Mesenchymal stem cell (in vitro differentiated cells and primary cell): ENCODE measurements at regions not wholly inside any gene's neighbourhood (a gene's known extent, or its start where the extent isn't known, plus 50 kb on each side); places are given as distances from the start of the nearest gene placed in this dataset.
"Not testable (repeated sequence)": the region's sequence is repeated elsewhere in the genome, so short reads cannot be mapped to it uniquely, and the experiment has no call there.

Source experiments
- DNase-seq: peaks from one replicate; pipeline ENCODE4 v3.0.0-alpha.2; 2013
- H2AFZ ChIP-seq: one replicate; pipeline ENCODE4 v1.6.1; 2013; ENCODE audit warnings: low read depth, mild to moderate bottlenecking, control low read depth, inconsistent platforms, low read length, moderate library complexity
- H2AK5ac ChIP-seq: 2 replicates; pipeline ENCODE4 v1.6.1; 2013; ENCODE audit warnings: low read length, moderate library complexity, mild to moderate bottlenecking, inconsistent platforms; ENCODE audit not compliant: severe bottlenecking
- H2BK120ac ChIP-seq: one replicate; pipeline ENCODE4 v1.6.1; 2013; ENCODE audit warnings: low read depth, mild to moderate bottlenecking, inconsistent platforms, low read length, moderate library complexity
- H2BK12ac ChIP-seq, 2 experiments: one replicate each; pipeline ENCODE4 v1.6.1; 2013; ENCODE audit warnings: inconsistent platforms in 2 of 2, low read length in 2 of 2, mild to moderate bottlenecking in 2 of 2, moderate library complexity in 2 of 2, control low read depth in 1 of 2
- H2BK15ac ChIP-seq: one replicate; pipeline ENCODE4 v1.6.1; 2013; ENCODE audit warnings: mild to moderate bottlenecking, low read depth, inconsistent platforms; ENCODE audit not compliant: poor library complexity, severe bottlenecking
- H2BK5ac ChIP-seq: 2 replicates; pipeline ENCODE4 v1.6.1; 2013; ENCODE audit warnings: low read depth, mild to moderate bottlenecking, low read length, control low read depth, inconsistent platforms; ENCODE audit not compliant: poor library complexity, severe bottlenecking
- H3K14ac ChIP-seq, 2 experiments: one replicate each; pipeline ENCODE4 v1.6.1; 2013; ENCODE audit warnings: inconsistent platforms in 2 of 2, low read length in 2 of 2, control low read depth in 1 of 2, mild to moderate bottlenecking in 1 of 2, moderate library complexity in 1 of 2
- H3K18ac ChIP-seq, 2 experiments: one replicate each; pipeline ENCODE4 v1.6.1; 2013; ENCODE audit warnings: inconsistent platforms in 2 of 2, low read length in 2 of 2, control low read depth in 1 of 2, low read depth in 1 of 2, mild to moderate bottlenecking in 1 of 2
- H3K23ac ChIP-seq, 2 experiments: one replicate each; pipeline ENCODE4 v1.6.1; 2013; ENCODE audit warnings: inconsistent platforms in 2 of 2, low read length in 2 of 2, mild to moderate bottlenecking in 2 of 2, moderate library complexity in 2 of 2, control low read depth in 1 of 2
- H3K27ac ChIP-seq: 2 replicates; pipeline ENCODE4 v1.5.1; 2013; ENCODE audit warnings: mild to moderate bottlenecking, moderate library complexity, low read length, control low read depth, inconsistent platforms; ENCODE audit not compliant: poor library complexity, severe bottlenecking
- H3K27me3 ChIP-seq, 2 experiments: 2 replicates each; pipeline versions ENCODE4 v1.6.1 to v1.7.0; 2013; ENCODE audit warnings: low read length in 2 of 2, mild to moderate bottlenecking in 2 of 2, moderate library complexity in 2 of 2, control low read depth in 1 of 2, inconsistent platforms in 1 of 2; ENCODE audit not compliant: control insufficient read depth in 1 of 2, insufficient read depth in 1 of 2
- H3K36me3 ChIP-seq, 2 experiments: 2 replicates each; pipeline versions ENCODE4 v1.6.1 to v1.7.0; 2013; ENCODE audit warnings: low read length in 2 of 2, control low read depth in 1 of 2, inconsistent platforms in 1 of 2, low read depth in 1 of 2, mild to moderate bottlenecking in 1 of 2; ENCODE audit not compliant: insufficient read depth in 2 of 2, control insufficient read depth in 1 of 2
- H3K4ac ChIP-seq, 2 experiments: one replicate each; pipeline ENCODE4 v1.6.1; 2013; ENCODE audit warnings: inconsistent platforms in 2 of 2, low read length in 2 of 2, mild to moderate bottlenecking in 2 of 2, moderate library complexity in 2 of 2, control low read depth in 1 of 2, low read depth in 1 of 2
- H3K4me1 ChIP-seq: 2 replicates; pipeline ENCODE4 v1.6.1; 2013; ENCODE audit warnings: low read depth, low read length, control low read depth; ENCODE audit not compliant: control insufficient read depth, insufficient read depth
- H3K4me2 ChIP-seq: 2 replicates; pipeline ENCODE4 v1.6.1; 2013; ENCODE audit warnings: low read length, mild to moderate bottlenecking, inconsistent platforms; ENCODE audit not compliant: poor library complexity, severe bottlenecking
- H3K4me3 ChIP-seq, 2 experiments: 2 replicates each; pipeline versions ENCODE4 v1.5.1 to v1.7.0; 2013; ENCODE audit warnings: low read length in 2 of 2, mild to moderate bottlenecking in 2 of 2, control low read depth in 1 of 2, low read depth in 1 of 2; ENCODE audit not compliant: insufficient read depth in 1 of 2
- H3K79me1 ChIP-seq: replicated peaks from 2 replicates; pipeline ENCODE4 v1.6.1; 2013; ENCODE audit warnings: mild to moderate bottlenecking, control low read depth, low read length, inconsistent platforms; ENCODE audit not compliant: poor library complexity, severe bottlenecking
- H3K9ac ChIP-seq: 2 replicates; pipeline ENCODE4 v1.7.0; 2013; ENCODE audit warnings: mild to moderate bottlenecking, low read length, moderate library complexity
- H3K9me3 ChIP-seq: 2 replicates; pipeline ENCODE4 v1.7.0; 2013; ENCODE audit warnings: mild to moderate bottlenecking, low read length; ENCODE audit not compliant: control insufficient read depth
- H4K8ac ChIP-seq: one replicate; pipeline ENCODE4 v1.6.1; 2013; ENCODE audit warnings: inconsistent platforms, mild to moderate bottlenecking, low read length, moderate library complexity
- H4K91ac ChIP-seq: one replicate; pipeline ENCODE4 v1.6.1; 2013; ENCODE audit warnings: mild to moderate bottlenecking, low read length, inconsistent platforms
- WGBS: methylation state at CpG from one replicate; pipeline ENCODE4 v1.1.7; 2013; ENCODE audit warnings: mixed read lengths; 5-methylcytosine and 5-hydroxymethylcytosine counted together

DNA sequence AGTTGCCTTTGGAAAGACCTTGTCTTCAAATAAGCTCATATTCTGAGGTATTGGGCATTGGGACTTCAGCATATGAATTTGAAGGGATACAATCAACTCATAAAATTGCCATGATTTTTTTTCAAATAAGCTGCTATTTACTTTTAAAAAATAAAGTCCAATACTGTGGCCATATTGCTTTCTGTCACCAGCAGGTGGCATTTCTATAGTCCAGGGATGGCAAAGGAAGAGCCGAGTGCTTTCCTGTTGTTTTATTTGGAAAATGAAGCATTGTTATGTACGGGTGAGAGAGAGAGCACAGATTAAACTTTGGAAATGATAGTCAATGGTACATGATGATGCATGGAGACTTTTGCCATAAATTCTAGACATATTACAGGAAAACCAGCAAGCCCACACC, 104.1 kb upstream of the DPP6 start:
- Histone ChIP-seq H2AFZ (no peak overlapping the region), H3K4me2 (no peak overlapping the region), H2BK12ac (no peak overlapping the region), H3K14ac (no peak overlapping the region), H3K4ac (no peak overlapping the region), H3K23ac (no peak overlapping the region), H2AK5ac (no peak overlapping the region), H3K36me3 (no peaks in the 10 kb centered on the region), H4K91ac (no peak overlapping the region), H3K9me3 (no peaks in the 10 kb centered on the region), H3K79me1 (no peaks in the 10 kb centered on the region), H2BK15ac (no peak overlapping the region), H4K8ac (no peak overlapping the region), H3K4me1 (no peaks in the 10 kb centered on the region), H2BK120ac (no peak overlapping the region), H3K4me3 (no peak overlapping the region), H3K27me3 (no peaks in the 10 kb centered on the region), H3K18ac (no peak overlapping the region), H2BK5ac (no peak overlapping the region), H3K9ac (no peak overlapping the region), H3K27ac (no peak overlapping the region)
- 14% methylated on average over 1 of the region's 2 CpGs for WGBS
- DNase-seq: no peak

- Histone ChIP-seq H3K9ac (no peak overlapping the region), H4K8ac (no peak overlapping the region), H3K14ac (no peak overlapping the region), H2BK5ac (no peak overlapping the region), H3K4me2 (no peak overlapping the region), H2AK5ac (no peak overlapping the region), H3K4me3 (no peak overlapping the region), H3K23ac (no peak overlapping the region), H3K18ac (no peak overlapping the region), H3K27ac (no peak overlapping the region), H3K4ac (no peak overlapping the region), H2AFZ (no peak overlapping the region), H3K27me3 (no peaks in the 10 kb centered on the region), H3K9me3 (no peaks in the 10 kb centered on the region), H2BK120ac (no peak overlapping the region), H3K79me1 (no peaks in the 10 kb centered on the region), H3K4me1 (no peaks in the 10 kb centered on the region), H2BK15ac (no peak overlapping the region), H2BK12ac (no peak overlapping the region), H4K91ac (no peak overlapping the region), H3K36me3 (no peaks in the 10 kb centered on the region)
- WGBS: 74% methylated on average over 8 of the region's 10 CpGs
- no peak for DNase-seq
Measured at GRCh38 chr7:153951316-153951715, 100.9 kb upstream of the DPP6 start.

DNA sequence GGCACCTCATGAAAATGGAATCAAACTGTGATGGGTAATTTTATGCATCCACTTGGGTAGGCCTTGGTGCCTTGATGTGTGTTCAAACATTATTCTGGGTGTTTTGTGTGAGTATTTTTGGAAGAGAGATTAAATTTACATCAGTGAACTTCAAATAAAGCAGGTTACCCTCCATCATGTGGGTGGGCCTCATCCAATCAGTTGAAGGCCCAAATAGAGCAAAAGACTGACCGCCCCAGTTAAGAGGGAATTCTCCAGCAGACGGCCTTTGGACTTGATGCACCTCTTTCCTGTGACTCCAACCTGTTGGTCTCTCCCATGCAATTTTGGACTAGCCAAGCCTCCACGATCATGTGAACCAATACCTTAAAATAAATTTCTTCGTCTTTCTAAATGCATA, 97.7 kb upstream of the DPP6 start:
- H3K9me3 ChIP-seq: peaks cover 3% of the 10 kb centered on the region
- H3K18ac ChIP-seq: no peak overlapping the region
- H3K23ac ChIP-seq: no peak overlapping the region
- no peak for DNase-seq
- H3K4me1 ChIP-seq: no peaks in the 10 kb centered on the region
- no peaks in the 10 kb centered on the region for H3K27me3 ChIP-seq
- no peak overlapping the region for H3K14ac ChIP-seq
- H3K79me1 ChIP-seq: no peaks in the 10 kb centered on the region
- 87% methylated on average over 3 of the region's 4 CpGs for WGBS
- no peaks in the 10 kb centered on the region for H3K36me3 ChIP-seq
- no peak overlapping the region for H4K91ac ChIP-seq
- H2AFZ ChIP-seq: no peak overlapping the region
- H2BK120ac ChIP-seq: no peak overlapping the region
- H3K9ac ChIP-seq: no peak overlapping the region
- no peak overlapping the region for H2BK5ac ChIP-seq
- H3K27ac ChIP-seq: no peak overlapping the region
- H2BK15ac ChIP-seq: no peak overlapping the region
- no peak overlapping the region for H2AK5ac ChIP-seq
- no peak overlapping the region for H3K4me2 ChIP-seq
- no peak overlapping the region for H3K4ac ChIP-seq
- no peak overlapping the region for H4K8ac ChIP-seq
- no peak overlapping the region for H2BK12ac ChIP-seq
- no peak overlapping the region for H3K4me3 ChIP-seq

- H2BK15ac ChIP-seq, H3K4ac ChIP-seq, H2BK120ac ChIP-seq, H3K36me3 ChIP-seq, H3K4me3 ChIP-seq, H3K14ac ChIP-seq, H3K9ac ChIP-seq, DNase-seq, H3K23ac ChIP-seq, H4K8ac ChIP-seq, H3K4me1 ChIP-seq, H2AFZ ChIP-seq, H3K18ac ChIP-seq, H3K79me1 ChIP-seq, H2BK12ac ChIP-seq, H3K4me2 ChIP-seq, H3K9me3 ChIP-seq, H4K91ac ChIP-seq, H2BK5ac ChIP-seq, H3K27me3 ChIP-seq, H2AK5ac ChIP-seq, H3K27ac ChIP-seq: not testable (repeated sequence)
- 88% methylated on average over 5 of the region's 5 CpGs for WGBS
Measured at GRCh38 chr7:153957677-153958076, 94.5 kb upstream of the DPP6 start.
